Activated naive CD8-positive, alpha-beta T cell treated with anti-CD3 and anti-CD28 coated beads, Interleukin-2, amount 50 U/mL, for 24 hours (primary cell): ENCODE measurements at regions not wholly inside any gene's neighbourhood (a gene's known extent, or its start where the extent isn't known, plus 50 kb on each side); places are given as distances from the start of the nearest gene placed in this dataset.

Experiments
- ATAC-seq: fragments of 150-1000 bp; cut with Tn5 transposase; one replicate; pipeline ENCODE4 v1.10.0; 2021
- DNase-seq: peaks from one replicate; pipeline ENCODE4 v3.0.0; 2021
- H3K27ac Mint-ChIP-seq: one replicate; pipeline ENCODE4 v1.8.0; 2021; ENCODE audit warnings: mild to moderate bottlenecking, mixed read lengths
- H3K27me3 Mint-ChIP-seq: one replicate; pipeline ENCODE4 v1.8.0; 2021; ENCODE audit warnings: mixed read lengths
- H3K36me3 Mint-ChIP-seq: one replicate; pipeline ENCODE4 v1.8.0; 2021; ENCODE audit warnings: low read depth, mixed read lengths
- H3K4me1 Mint-ChIP-seq: one replicate; pipeline ENCODE4 v1.8.0; 2021; ENCODE audit warnings: mixed read lengths
- H3K4me3 Mint-ChIP-seq: one replicate; pipeline ENCODE4 v1.8.0; 2021; ENCODE audit warnings: mild to moderate bottlenecking, moderate library complexity, mixed read lengths
- H3K9me3 Mint-ChIP-seq: one replicate; pipeline ENCODE4 v1.8.0; 2021; ENCODE audit warnings: mixed read lengths

DNA sequence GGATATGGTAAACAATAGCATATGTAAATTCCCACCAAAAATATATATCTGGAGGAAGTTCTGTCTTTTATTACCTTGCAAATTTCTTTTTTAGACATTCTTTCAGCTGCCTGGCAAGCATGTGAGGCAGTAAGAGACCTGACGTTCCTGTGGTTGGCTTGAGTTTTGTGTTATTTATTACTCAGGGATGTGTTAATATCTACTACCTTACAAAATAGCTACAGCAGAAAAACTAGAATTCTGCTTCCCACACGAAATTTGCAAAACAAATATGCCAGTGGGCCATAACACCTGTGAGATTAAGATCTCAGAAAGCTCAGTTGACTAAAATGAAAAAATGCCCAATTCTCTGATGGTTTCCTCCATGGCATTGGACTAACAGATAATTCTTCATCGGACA is 274.2 kb downstream of the TMEM167A start:
- H3K4me1 Mint-ChIP-seq, result peaks cover 3% of the 10 kb centered on the region
- no peaks in the 10 kb centered on the region for H3K36me3 Mint-ChIP-seq
- no peak for DNase-seq
- H3K27me3 Mint-ChIP-seq, result no peaks in the 10 kb centered on the region
- no peak overlapping the region for H3K4me3 Mint-ChIP-seq
- H3K9me3 Mint-ChIP-seq, result no peaks in the 10 kb centered on the region
- ATAC-seq, result no peak
- no peak overlapping the region for H3K27ac Mint-ChIP-seq

DNA sequence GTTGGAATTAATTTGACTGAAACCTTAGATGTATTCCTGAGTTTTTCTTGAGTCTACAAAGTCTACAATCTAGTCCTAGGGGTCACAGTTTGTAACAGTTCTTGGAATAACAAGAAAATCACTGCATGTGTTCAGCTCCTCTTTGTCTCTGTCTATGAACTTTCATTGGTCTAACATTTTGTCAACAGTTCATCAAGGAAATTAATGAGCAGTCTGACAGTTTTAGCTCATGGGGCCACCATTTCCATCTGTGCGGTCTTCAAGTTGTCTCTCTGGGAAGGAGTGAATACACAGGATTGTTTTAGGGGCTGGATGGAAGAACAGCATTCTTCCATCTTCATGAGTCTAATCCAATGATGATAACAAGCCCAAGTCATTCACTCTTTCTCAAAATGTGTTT is 276.4 kb downstream of the TMEM167A start:
- H3K4me3 Mint-ChIP-seq, result no peak overlapping the region
- peaks cover 3% of the 10 kb centered on the region for H3K4me1 Mint-ChIP-seq
- DNase-seq, result no peak
- no peak overlapping the region for H3K27ac Mint-ChIP-seq
- no peaks in the 10 kb centered on the region for H3K27me3 Mint-ChIP-seq
- no peaks in the 10 kb centered on the region for H3K36me3 Mint-ChIP-seq
- no peaks in the 10 kb centered on the region for H3K9me3 Mint-ChIP-seq
- no peak for ATAC-seq

DNA sequence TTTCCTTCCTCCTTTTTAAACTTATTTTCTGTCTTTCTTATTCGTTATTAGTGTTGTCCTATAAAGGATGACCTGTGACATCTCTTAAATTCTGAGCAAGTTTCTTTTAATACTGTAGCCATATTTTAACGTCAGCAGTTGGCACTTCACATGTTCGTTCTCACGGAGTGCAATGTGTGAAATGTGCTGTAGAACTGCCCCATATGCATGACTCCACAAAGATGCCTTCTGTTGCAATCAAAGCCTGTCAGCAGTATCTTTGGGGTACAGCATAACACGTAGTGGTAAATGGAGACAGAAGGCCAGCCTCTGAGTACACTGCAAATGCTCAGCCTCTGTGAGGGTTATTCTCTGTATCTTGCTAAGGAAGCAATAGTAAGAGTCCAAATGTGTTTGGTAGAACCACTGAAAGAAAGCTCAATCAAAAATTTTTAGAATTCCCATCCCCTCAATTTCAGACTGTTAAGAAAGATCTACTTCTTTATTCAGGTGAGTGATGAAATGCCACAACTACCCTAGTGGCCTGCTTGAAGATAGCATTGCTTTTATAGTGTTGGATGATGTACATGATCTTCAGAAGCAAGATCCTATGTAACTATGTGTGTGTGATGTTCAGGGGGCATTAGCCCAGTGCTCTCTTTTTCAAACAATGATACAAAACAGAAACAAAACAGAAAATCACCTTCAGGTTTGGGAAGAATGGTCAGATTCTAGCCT is 277.7 kb downstream of the TMEM167A start:
- peaks cover 3% of the 10 kb centered on the region for H3K4me1 Mint-ChIP-seq
- H3K27ac Mint-ChIP-seq, result no peak overlapping the region
- no peaks in the 10 kb centered on the region for H3K36me3 Mint-ChIP-seq
- no peak overlapping the region for H3K4me3 Mint-ChIP-seq
- no peaks in the 10 kb centered on the region for H3K27me3 Mint-ChIP-seq
- DNase-seq, result no peak
- H3K9me3 Mint-ChIP-seq, result no peaks in the 10 kb centered on the region
- no peak for ATAC-seq

DNA sequence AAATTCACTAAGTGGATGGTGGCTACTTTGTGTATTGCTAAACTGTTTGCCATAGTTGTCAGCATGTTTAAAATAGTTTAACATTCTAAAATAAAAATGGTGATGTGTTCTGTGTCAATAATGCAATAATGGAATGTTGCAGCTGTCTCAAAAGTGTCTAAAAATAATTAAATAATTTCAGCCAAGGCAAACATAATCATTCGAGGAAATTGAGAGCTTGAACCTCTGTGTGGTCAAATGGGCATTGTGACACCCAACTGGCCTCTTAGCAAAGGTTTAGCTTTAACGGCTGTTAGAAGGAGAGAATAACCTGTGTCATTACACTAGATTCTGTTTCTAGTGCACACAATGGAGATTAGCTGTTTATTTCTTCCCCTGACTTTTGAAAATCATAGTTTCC is 278.5 kb downstream of the TMEM167A start:
- ATAC-seq (no peak), DNase-seq (no peak)
- Mint-ChIP-seq H3K4me1 (no peaks in the 10 kb centered on the region), H3K9me3 (no peaks in the 10 kb centered on the region), H3K27ac (no peak overlapping the region), H3K27me3 (no peaks in the 10 kb centered on the region), H3K4me3 (no peak overlapping the region), H3K36me3 (no peaks in the 10 kb centered on the region)

DNA sequence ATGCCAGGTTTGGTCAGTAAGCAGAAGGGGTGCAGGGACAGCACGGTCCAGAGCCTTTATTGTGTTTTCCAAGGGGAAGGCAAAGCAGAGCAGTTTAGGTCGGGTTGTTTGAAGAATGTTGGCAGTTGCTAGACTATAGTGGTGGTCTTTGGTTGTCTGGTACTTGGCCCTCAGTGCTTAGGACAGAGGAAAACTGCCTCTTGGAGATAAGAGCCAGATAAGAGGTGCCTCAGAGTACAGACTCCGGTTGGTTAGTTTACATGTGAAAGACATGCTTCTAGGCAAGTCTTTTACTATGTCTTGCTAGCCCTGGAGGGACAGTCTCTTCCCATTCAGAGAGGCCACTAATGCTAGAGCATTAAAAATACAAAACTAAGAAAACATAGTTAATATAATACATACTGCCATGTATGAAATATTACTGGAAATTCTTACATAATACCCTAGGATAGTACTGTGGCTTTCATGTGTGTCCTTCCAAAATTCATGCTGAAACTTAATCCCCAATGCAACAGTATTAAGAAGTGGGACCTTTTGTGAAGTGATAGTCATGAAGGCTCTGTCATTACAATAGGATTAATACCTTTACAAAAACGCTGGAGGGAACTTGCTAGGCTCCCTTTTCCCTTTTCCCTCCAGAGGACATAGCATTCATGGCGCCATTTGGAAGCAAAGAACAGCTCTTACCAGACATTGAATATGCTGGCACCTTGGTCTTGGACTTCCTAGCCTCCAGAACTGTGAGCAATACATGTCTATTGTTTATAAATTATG is 280.4 kb downstream of the TMEM167A start:
- no peaks in the 10 kb centered on the region for H3K36me3 Mint-ChIP-seq
- no peak for DNase-seq
- H3K9me3 Mint-ChIP-seq, result no peaks in the 10 kb centered on the region
- H3K4me1 Mint-ChIP-seq, result no peaks in the 10 kb centered on the region
- no peak overlapping the region for H3K4me3 Mint-ChIP-seq
- no peak overlapping the region for H3K27ac Mint-ChIP-seq
- no peak for ATAC-seq
- H3K27me3 Mint-ChIP-seq, result no peaks in the 10 kb centered on the region

DNA sequence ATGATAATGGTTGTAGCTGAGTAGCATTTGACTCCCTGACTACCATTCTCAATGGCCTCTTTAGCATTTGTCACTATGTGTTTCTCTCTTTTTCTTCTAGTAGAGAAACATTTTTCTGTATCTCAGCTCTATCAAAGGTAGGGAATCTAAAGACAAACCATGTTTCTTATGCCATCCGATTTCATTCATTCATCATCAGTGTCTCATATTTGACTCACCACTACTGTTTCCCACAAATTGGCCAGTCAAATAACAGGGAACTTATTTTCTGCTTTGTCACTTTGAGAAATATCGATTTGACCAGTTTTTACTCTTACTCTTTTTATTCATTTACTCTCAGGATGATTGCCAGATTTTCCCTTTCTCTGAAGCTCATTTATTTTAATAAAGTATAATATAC is 282.3 kb downstream of the TMEM167A start:
- H3K9me3 Mint-ChIP-seq, result no peaks in the 10 kb centered on the region
- ATAC-seq (no peak), DNase-seq (no peak)
- H3K36me3 Mint-ChIP-seq, result no peaks in the 10 kb centered on the region
- H3K27me3 Mint-ChIP-seq, result no peaks in the 10 kb centered on the region
- H3K27ac Mint-ChIP-seq, result no peak overlapping the region
- H3K4me3 Mint-ChIP-seq, result no peak overlapping the region
- H3K4me1 Mint-ChIP-seq, result no peaks in the 10 kb centered on the region

DNA sequence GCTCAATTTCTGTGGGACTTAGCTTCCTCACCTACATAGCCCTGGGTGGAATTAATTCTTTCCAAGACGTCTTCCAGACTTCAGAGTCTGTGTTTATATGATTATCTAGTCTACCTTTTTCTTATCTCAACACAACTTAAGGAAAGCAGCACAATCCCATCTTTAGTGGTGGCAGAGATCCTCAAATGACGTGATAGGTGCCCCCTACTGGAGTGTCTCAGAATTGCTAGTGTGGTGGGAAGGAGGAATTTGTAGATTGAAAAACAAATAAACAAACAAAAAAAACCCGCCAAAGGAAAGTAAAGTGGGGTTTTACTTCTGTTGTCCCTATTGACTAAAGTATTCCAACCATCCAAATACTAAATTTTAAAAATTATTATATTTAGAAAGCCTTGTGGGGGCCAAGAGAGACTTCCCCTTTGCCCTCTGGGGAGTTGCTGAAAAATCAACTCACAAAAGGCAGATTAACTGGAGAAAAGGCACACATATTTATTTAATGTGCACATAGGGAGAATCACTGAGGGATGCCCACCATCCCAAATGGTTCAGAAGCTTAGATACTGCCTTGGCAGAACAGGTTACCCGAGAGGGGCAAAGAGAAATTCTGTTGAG is 283.3 kb downstream of the TMEM167A start:
- no peaks in the 10 kb centered on the region for H3K27me3 Mint-ChIP-seq
- no peaks in the 10 kb centered on the region for H3K9me3 Mint-ChIP-seq
- H3K27ac Mint-ChIP-seq, result no peak overlapping the region
- no peaks in the 10 kb centered on the region for H3K4me1 Mint-ChIP-seq
- H3K4me3 Mint-ChIP-seq, result no peak overlapping the region
- no peaks in the 10 kb centered on the region for H3K36me3 Mint-ChIP-seq
- no peak for ATAC-seq
- peak; percentile 39 for DNase-seq

DNA sequence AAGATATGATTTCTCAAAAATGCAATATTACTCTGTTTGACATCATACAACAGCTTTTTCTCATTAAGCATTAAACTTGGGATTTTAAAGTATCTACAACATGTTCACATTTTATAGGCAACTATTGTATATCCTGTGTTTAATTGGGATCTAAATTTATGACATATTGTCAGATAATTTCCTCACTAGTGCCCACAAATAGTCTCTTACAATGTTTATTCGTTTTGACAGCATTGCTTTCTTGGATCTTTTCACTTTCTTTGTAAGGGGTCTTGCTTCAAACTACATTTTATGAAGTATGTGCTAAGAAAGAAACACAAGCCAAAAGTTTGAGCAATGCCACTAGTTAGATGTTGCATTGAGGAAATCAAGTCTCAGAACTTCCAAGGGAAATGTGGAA is 285.1 kb downstream of the TMEM167A start:
- Mint-ChIP-seq H3K9me3 (no peaks in the 10 kb centered on the region), H3K4me3 (no peak overlapping the region)

DNA sequence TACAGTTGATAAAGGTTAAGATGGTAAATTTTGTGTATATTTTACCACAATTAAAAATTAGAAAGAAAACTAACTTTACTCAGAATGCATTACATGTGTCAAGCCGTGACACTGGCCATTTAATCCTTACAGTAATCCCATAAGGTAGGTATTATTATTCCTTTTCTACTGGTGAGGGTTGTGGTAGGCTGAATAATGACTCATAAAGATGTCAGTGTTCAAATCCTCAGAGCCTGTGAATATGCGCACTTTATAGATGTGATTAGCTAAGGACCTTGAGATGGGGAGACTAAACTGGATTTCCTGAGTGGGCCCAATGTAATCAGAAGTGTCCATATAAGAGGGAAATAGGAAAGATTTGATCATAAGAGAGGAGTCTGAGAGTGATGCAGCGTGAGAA is 288.1 kb downstream of the TMEM167A start:
- Mint-ChIP-seq H3K9me3 (no peaks in the 10 kb centered on the region), H3K36me3 (no peaks in the 10 kb centered on the region), H3K27me3 (no peaks in the 10 kb centered on the region), H3K4me3 (no peak overlapping the region), H3K27ac (no peak overlapping the region), H3K4me1 (no peaks in the 10 kb centered on the region)
- no peak for ATAC-seq
- DNase-seq, result no peak

More for the DNA sequence above, 285.1 kb downstream of the TMEM167A start:
- H3K27ac Mint-ChIP-seq, result no peak overlapping the region
- no peaks in the 10 kb centered on the region for H3K27me3 Mint-ChIP-seq
- no peak for ATAC-seq
- no peak for DNase-seq
- no peaks in the 10 kb centered on the region for H3K36me3 Mint-ChIP-seq
- no peaks in the 10 kb centered on the region for H3K4me1 Mint-ChIP-seq

DNA sequence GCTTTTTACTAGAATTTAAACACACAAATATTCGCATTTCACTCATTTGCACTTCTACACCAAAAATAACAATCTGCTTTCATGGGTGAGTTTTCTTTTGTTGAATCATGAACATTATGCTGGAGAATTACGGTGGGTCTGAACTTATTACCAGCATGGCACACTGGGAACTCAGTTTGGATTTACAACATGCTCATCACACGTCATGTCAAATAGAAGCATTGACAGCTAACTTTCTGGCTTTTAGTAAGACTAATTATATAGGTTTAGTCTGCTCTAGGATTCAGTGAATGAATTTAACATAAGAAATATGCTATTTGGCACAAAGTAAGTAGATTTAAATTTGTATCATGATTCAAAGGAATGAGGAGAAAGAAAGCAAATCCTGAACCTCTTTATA is 290.4 kb downstream of the TMEM167A start:
- Mint-ChIP-seq H3K4me3 (no peak overlapping the region), H3K9me3 (no peaks in the 10 kb centered on the region), H3K4me1 (no peaks in the 10 kb centered on the region), H3K27me3 (peaks cover under 1% of the 10 kb centered on the region), H3K36me3 (no peaks in the 10 kb centered on the region), H3K27ac (no peak overlapping the region)
- ATAC-seq, result no peak
- DNase-seq, result no peak

DNA sequence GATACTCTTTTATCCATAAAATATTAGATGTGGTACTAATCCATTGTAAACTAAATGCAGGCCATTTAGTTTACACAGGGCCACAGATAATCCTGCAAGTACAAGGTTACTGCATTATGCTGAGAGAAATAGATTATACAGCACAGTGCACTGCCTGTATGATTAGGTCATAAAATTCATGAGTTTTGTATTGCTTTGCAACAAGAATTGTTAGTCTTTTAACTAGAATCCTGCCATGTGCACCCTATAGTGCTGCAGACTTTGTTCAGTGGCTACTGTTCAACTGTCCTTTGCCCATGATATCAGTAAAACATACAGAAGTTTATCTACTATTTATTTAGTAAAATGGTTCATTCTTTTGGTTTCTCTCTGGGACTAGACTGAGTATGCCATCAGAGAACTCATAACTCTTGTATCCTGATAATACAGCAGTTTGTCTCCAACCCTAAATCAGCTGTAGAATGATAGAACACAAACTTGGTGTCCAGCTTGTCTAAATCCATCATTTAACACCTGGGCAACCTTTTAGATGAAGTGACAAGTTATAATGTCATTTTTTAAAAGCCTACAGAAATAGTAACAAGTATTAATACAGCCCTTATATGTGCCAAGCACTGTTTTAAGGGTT is 291.2 kb downstream of the TMEM167A start:
- Mint-ChIP-seq H3K4me1 (no peaks in the 10 kb centered on the region), H3K36me3 (no peaks in the 10 kb centered on the region), H3K9me3 (no peaks in the 10 kb centered on the region), H3K4me3 (no peak overlapping the region), H3K27ac (no peak overlapping the region), H3K27me3 (peaks cover 4% of the 10 kb centered on the region)
- no peak for ATAC-seq
- no peak for DNase-seq

DNA sequence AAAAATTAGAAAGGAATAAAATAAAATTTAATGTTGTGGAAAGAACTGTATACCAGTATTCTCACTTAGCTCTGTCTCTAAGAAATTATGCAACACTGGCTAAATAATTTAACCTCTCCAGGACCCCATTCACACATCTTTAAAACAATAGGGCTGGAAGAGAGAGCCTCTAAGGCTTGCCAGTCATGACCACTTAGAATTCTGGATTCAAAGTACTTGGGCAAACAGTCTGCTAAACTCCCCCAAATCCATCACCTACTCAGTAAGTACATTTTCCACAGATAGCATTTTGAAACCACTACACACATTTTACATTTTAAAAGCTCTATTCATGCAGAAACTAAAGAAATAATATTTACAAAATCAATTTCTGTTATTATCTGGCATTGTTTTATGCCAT is 291.7 kb downstream of the TMEM167A start:
- no peak overlapping the region for H3K27ac Mint-ChIP-seq
- H3K27me3 Mint-ChIP-seq, result peaks cover 4% of the 10 kb centered on the region
- no peaks in the 10 kb centered on the region for H3K4me1 Mint-ChIP-seq
- H3K4me3 Mint-ChIP-seq, result no peak overlapping the region
- DNase-seq (no peak), ATAC-seq (no peak)
- H3K9me3 Mint-ChIP-seq, result no peaks in the 10 kb centered on the region
- no peaks in the 10 kb centered on the region for H3K36me3 Mint-ChIP-seq

DNA sequence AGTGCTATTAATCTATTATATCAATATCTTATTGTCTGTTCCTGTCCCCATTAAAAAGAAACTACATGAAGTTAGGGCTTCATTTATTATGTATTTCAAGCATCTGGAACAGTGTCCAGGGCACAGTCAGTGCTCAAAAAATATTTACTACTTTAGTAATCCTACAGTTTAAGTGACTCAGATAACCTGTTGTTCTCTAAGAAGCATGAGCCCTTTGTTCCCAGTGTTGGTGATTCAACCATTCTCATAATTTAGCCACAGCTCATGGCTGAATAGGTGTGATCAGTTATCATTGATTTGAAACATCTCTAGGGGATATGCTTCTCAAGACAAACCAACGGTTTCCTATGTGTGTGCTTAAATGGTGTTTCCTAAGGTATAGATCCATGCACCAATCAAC is 292.7 kb downstream of the TMEM167A start:
- Mint-ChIP-seq H3K4me3 (no peak overlapping the region), H3K27me3 (peaks cover 4% of the 10 kb centered on the region), H3K36me3 (no peaks in the 10 kb centered on the region), H3K27ac (no peak overlapping the region), H3K4me1 (no peaks in the 10 kb centered on the region), H3K9me3 (no peaks in the 10 kb centered on the region)
- ATAC-seq, result no peak
- no peak for DNase-seq

DNA sequence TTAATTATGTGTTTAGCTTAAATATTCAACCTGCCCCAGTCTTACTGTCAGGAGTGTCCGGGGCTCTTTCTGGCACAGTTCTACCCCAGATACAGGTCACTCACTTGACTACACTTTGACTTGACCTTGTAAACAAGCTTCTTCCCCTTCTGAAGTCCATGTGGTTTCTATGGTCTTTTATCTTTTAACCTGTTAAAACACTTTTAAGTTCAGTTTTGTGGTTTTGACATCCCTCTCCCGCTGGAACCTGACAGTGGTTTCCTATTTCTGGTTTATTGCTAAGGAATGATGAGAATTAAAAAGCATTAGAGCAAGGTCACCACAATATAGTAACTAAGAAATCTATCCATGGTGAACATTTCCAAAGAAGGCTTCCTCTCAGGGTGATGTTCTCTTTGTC is 300.1 kb downstream of the TMEM167A start:
- DNase-seq (no peak), ATAC-seq (no peak)
- Mint-ChIP-seq H3K27me3 (peaks cover 4% of the 10 kb centered on the region), H3K36me3 (no peaks in the 10 kb centered on the region), H3K4me1 (peaks cover 2% of the 10 kb centered on the region), H3K9me3 (no peaks in the 10 kb centered on the region), H3K27ac (no peak overlapping the region), H3K4me3 (no peak overlapping the region)

DNA sequence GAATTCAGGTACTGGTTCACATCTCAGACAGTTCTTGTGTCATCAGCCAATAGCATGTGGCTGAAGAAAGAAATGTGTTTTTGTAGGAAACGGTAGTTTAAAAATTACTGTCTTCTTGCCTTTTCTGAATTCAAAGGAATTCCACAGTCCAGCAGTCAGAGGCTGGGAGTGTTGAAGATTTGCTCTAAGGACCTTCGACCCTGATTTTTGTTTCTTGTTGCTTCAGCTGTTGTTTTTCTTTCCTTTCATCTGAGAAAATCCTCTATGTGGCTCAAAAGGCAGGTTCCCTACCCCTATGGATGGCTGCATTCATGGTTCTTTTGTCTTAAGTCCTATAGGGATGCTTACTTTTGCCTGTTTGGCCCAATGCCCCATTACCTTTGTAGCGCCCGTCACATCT is 304.9 kb downstream of the TMEM167A start:
- Mint-ChIP-seq H3K27me3 (peaks cover 2% of the 10 kb centered on the region), H3K9me3 (no peaks in the 10 kb centered on the region), H3K4me1 (peaks cover 2% of the 10 kb centered on the region), H3K27ac (no peak overlapping the region), H3K4me3 (no peak overlapping the region), H3K36me3 (no peaks in the 10 kb centered on the region)
- ATAC-seq, result no peak
- DNase-seq, result no peak
